DOHH2 (cell line): ENCODE measurements at regions not wholly inside any gene's neighbourhood (a gene's known extent, or its start where the extent isn't known, plus 50 kb on each side); places are given as distances from the start of the nearest gene placed in this dataset.

Source experiments
- H3F3A ChIP-seq: fragments of 200-600 bp; sonication (generic), shearing (Covaris generic); 2 replicates; pipeline ENCODE4 v1.6.0; 2016; ENCODE audit warnings: antibody characterized with exemption, mild to moderate bottlenecking; ENCODE audit not compliant: control insufficient read depth, insufficient read depth
- H3K27ac ChIP-seq: fragments of 200-600 bp; sonication (generic); 2 replicates; pipeline ENCODE4 v1.5.1; 2014; ENCODE audit warnings: low read depth, mild to moderate bottlenecking, low read length, moderate library complexity
- H3K27me3 ChIP-seq: fragments of 200-600 bp; sonication (generic); 2 replicates; pipeline ENCODE4 v1.6.1; 2014; ENCODE audit warnings: mild to moderate bottlenecking, low read length, mixed read lengths; ENCODE audit not compliant: control insufficient read depth
- H3K36me3 ChIP-seq: fragments of 200-600 bp; sonication (generic); 2 replicates; pipeline ENCODE4 v1.6.1; 2014; ENCODE audit warnings: mild to moderate bottlenecking, low read length, moderate library complexity, mixed read lengths; ENCODE audit not compliant: control insufficient read depth
- H3K4me1 ChIP-seq: fragments of 200-600 bp; sonication (generic); 2 replicates; pipeline ENCODE4 v1.6.1; 2014; ENCODE audit warnings: mild to moderate bottlenecking, low read length, mixed read lengths; ENCODE audit not compliant: control insufficient read depth
- H3K4me2 ChIP-seq: fragments of 200-600 bp; sonication (generic); 2 replicates; pipeline ENCODE4 v1.6.0; 2014; ENCODE audit warnings: mild to moderate bottlenecking, low read length, moderate library complexity
- H3K4me3 ChIP-seq: fragments of 200-600 bp; sonication (generic); 2 replicates; pipeline ENCODE4 v1.5.1; 2014; ENCODE audit warnings: mild to moderate bottlenecking, low read length, mixed read lengths
- H3K79me2 ChIP-seq: fragments of 200-600 bp; sonication (generic); 2 replicates; pipeline ENCODE4 v1.6.1; 2014; ENCODE audit warnings: mild to moderate bottlenecking, low read length, mixed read lengths; ENCODE audit not compliant: control insufficient read depth
- H3K9me2 ChIP-seq: fragments of 200-600 bp; sonication (generic); replicated peaks from 2 replicates; pipeline ENCODE4 v1.6.1; 2014; ENCODE audit warnings: mild to moderate bottlenecking, low read length, mixed read lengths; ENCODE audit not compliant: control insufficient read depth
- H3K9me3 ChIP-seq: fragments of 200-600 bp; sonication (generic); 2 replicates; pipeline ENCODE4 v1.6.1; 2014; ENCODE audit warnings: antibody characterized with exemption, low read length, mixed read lengths; ENCODE audit not compliant: control insufficient read depth, insufficient read depth
- H4K20me1 ChIP-seq: fragments of 200-600 bp; sonication (generic); 2 replicates; pipeline ENCODE4 v1.6.0; 2014; ENCODE audit warnings: low read depth, mild to moderate bottlenecking, antibody characterized with exemption, low read length, moderate library complexity; ENCODE audit not compliant: control insufficient read depth, insufficient read depth
- EZH2phosphoT487 ChIP-seq: fragments of 200-600 bp; sonication (generic); IDR thresholded peaks from 2 replicates; pipeline ENCODE4 v1.6.1; 2017; ENCODE audit warnings: borderline replicate concordance, mild to moderate bottlenecking, antibody characterized with exemption, low read length, moderate library complexity, mixed read lengths
- TF ChIP-seq, protein P1 (sequence below): fragments of 200-600 bp; sonication (generic); IDR thresholded peaks from one replicate; pipeline ENCODE4 v1.5.1; 2014; ENCODE audit warnings: antibody characterized with exemption, mild to moderate bottlenecking, low read depth, low read length; ENCODE audit not compliant: poor library complexity, severe bottlenecking

- TF ChIP-seq, protein P1, sequence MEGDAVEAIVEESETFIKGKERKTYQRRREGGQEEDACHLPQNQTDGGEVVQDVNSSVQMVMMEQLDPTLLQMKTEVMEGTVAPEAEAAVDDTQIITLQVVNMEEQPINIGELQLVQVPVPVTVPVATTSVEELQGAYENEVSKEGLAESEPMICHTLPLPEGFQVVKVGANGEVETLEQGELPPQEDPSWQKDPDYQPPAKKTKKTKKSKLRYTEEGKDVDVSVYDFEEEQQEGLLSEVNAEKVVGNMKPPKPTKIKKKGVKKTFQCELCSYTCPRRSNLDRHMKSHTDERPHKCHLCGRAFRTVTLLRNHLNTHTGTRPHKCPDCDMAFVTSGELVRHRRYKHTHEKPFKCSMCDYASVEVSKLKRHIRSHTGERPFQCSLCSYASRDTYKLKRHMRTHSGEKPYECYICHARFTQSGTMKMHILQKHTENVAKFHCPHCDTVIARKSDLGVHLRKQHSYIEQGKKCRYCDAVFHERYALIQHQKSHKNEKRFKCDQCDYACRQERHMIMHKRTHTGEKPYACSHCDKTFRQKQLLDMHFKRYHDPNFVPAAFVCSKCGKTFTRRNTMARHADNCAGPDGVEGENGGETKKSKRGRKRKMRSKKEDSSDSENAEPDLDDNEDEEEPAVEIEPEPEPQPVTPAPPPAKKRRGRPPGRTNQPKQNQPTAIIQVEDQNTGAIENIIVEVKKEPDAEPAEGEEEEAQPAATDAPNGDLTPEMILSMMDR = no peak
- TF ChIP-seq EZH2phosphoT487 = no peak
- Histone ChIP-seq H3K79me2 (no peaks in the 10 kb centered on the region), H3K36me3 (no peaks in the 10 kb centered on the region), H3K9me3 (no peaks in the 10 kb centered on the region), H3K4me3 (no peak overlapping the region), H3K27ac (no peak overlapping the region), H3K4me1 (no peaks in the 10 kb centered on the region), H3K9me2 (no peaks in the 10 kb centered on the region), H4K20me1 (no peaks in the 10 kb centered on the region), H3K27me3 (no peaks in the 10 kb centered on the region), H3F3A (no peaks in the 10 kb centered on the region), H3K4me2 (no peak overlapping the region)
Measured at GRCh38 chr4:11592276-11592675, 163.6 kb upstream of the HS3ST1 start.

DNA sequence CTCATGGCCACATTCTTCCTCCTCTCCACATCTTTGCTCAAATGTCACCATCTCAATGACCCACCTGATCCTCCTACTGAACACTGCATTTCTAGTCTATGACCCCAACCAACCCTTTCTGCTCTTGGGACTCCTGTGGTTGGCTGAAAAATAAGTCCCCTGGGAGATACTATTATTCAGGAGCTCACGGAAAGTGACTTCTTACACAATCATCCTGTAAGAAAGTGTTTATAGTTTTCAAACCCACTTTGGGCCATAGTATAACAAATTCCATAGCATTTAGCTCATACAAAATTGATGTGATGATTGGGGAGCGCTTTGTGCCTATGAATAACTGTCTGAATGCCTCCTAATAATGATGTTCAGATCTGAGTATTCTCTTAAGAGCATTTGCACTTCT is 161.4 kb upstream of the HS3ST1 start:
- Histone ChIP-seq H3K27ac (no peak overlapping the region), H3K4me2 (no peak overlapping the region)

DNA sequence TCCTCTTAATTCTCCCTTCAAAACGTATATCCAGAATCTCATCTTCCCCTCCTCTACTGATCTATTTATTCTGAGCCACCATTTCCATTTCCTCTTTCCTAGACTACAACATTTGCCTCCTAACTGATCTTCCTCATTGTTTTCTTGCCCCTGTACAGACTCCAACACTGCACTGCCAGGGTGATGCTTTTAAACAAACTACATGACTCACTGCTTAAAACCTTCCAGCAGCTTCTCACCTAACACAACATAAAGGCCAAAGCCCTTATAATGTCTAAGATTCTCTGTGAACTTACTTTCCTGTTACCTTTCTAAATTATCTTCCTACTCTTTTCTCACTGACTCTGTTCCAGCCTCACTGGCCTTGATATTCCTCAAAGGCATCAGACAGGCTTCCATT is 161.0 kb upstream of the HS3ST1 start:
- Histone ChIP-seq H3F3A (no peaks in the 10 kb centered on the region), H3K36me3 (no peaks in the 10 kb centered on the region), H3K27me3 (no peaks in the 10 kb centered on the region), H3K4me1 (no peaks in the 10 kb centered on the region), H3K9me3 (no peaks in the 10 kb centered on the region), H3K27ac (no peak overlapping the region), H3K9me2 (no peaks in the 10 kb centered on the region), H4K20me1 (no peaks in the 10 kb centered on the region), H3K4me3 (no peak overlapping the region), H3K4me2 (no peak overlapping the region), H3K79me2 (no peaks in the 10 kb centered on the region)
- no peak for TF ChIP-seq EZH2phosphoT487
- TF ChIP-seq, protein P1 = no peak

More for the DNA sequence above, 161.4 kb upstream of the HS3ST1 start:
- H3K9me3 ChIP-seq = no peaks in the 10 kb centered on the region
- H4K20me1 ChIP-seq = no peaks in the 10 kb centered on the region
- no peaks in the 10 kb centered on the region for H3K4me1 ChIP-seq
- no peak for TF ChIP-seq EZH2phosphoT487
- TF ChIP-seq, protein P1 = no peak
- no peaks in the 10 kb centered on the region for H3K79me2 ChIP-seq
- no peak overlapping the region for H3K4me3 ChIP-seq
- H3F3A ChIP-seq = no peaks in the 10 kb centered on the region
- H3K36me3 ChIP-seq = no peaks in the 10 kb centered on the region
- H3K27me3 ChIP-seq = no peaks in the 10 kb centered on the region
- H3K9me2 ChIP-seq = no peaks in the 10 kb centered on the region

DNA sequence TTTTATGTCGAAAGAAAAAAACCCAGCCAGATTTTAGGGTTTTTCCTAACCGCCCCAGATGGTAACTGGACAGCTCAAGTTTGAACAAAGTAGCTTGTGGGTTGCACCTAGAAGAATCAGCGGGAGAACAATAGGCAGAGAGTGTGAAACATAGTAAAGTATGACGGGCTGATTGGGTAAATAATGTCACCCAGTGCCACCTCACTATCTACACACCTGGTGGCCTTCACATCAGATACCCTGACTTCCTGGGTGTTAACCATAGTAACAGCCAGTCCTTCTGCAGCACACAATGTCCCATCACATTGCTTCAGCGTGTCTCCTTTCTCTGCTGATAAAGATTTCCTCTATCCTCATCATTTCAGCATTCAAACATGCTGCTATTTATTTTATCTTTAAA is 159.1 kb upstream of the HS3ST1 start:
- H3K79me2 ChIP-seq = no peaks in the 10 kb centered on the region
- no peaks in the 10 kb centered on the region for H4K20me1 ChIP-seq
- no peaks in the 10 kb centered on the region for H3K9me3 ChIP-seq
- no peaks in the 10 kb centered on the region for H3K36me3 ChIP-seq
- no peaks in the 10 kb centered on the region for H3K4me1 ChIP-seq
- TF ChIP-seq EZH2phosphoT487 = no peak
- TF ChIP-seq, protein P1 = no peak
- no peaks in the 10 kb centered on the region for H3F3A ChIP-seq
- no peaks in the 10 kb centered on the region for H3K27me3 ChIP-seq
- no peak overlapping the region for H3K4me2 ChIP-seq
- H3K27ac ChIP-seq = no peak overlapping the region
- H3K4me3 ChIP-seq = no peak overlapping the region
- H3K9me2 ChIP-seq = no peaks in the 10 kb centered on the region
